HG03139 (cell line): ENCODE measurements at regions not wholly inside any gene's neighbourhood (a gene's known extent, or its start where the extent isn't known, plus 50 kb on each side); places are given as distances from the start of the nearest gene placed in this dataset.

ENCODE experiments used
- ATAC-seq: cut with Tn5 transposase; IDR thresholded peaks from one replicate; pipeline ENCODE4 v1.9.1; 2021; ENCODE audit not compliant: unreplicated experiment

GRCh38 chr3:101091489-101091888, 98.3 kb upstream of the ABI3BP start:
- ATAC-seq = no peak

GRCh38 chr3:101085752-101086151, 92.5 kb upstream of the ABI3BP start:
- ATAC-seq = no peak

- ATAC-seq = no peak
Measured at GRCh38 chr3:101084404-101084803, 91.2 kb upstream of the ABI3BP start.

- ATAC-seq = no peak
Measured at GRCh38 chr3:101081999-101082398, 88.8 kb upstream of the ABI3BP start.

- no peak for ATAC-seq
Measured at GRCh38 chr3:101081446-101081845, 88.2 kb upstream of the ABI3BP start.

- ATAC-seq = no peak
Measured at GRCh38 chr3:101077361-101078011, 84.3 kb upstream of the ABI3BP start.

GRCh38 chr3:101074518-101074917, 81.3 kb upstream of the ABI3BP start:
- no peak for ATAC-seq

GRCh38 chr3:101072300-101072699, 79.1 kb upstream of the ABI3BP start:
- ATAC-seq = no peak

- ATAC-seq = no peak
Measured at GRCh38 chr3:101070799-101071121, 77.5 kb upstream of the ABI3BP start.

- ATAC-seq = peak; percentile 70
Measured at GRCh38 chr3:101069901-101070798, 76.9 kb upstream of the ABI3BP start.

GRCh38 chr3:101068876-101069606, 75.8 kb upstream of the ABI3BP start:
- ATAC-seq = no peak

- ATAC-seq = no peak
Measured at GRCh38 chr3:101066711-101067129, 73.5 kb upstream of the ABI3BP start.

- no peak for ATAC-seq
Measured at GRCh38 chr3:101065962-101066361, 72.7 kb upstream of the ABI3BP start.

- ATAC-seq = no peak
Measured at GRCh38 chr3:101063401-101063800, 70.2 kb upstream of the ABI3BP start.

- no peak for ATAC-seq
Measured at GRCh38 chr3:101061312-101061711, 68.1 kb upstream of the ABI3BP start.

- ATAC-seq = no peak
Measured at GRCh38 chr3:101050866-101051265, 57.6 kb upstream of the ABI3BP start.

- ATAC-seq = no peak
Measured at GRCh38 chr3:101050046-101050445, 56.8 kb upstream of the ABI3BP start.

GRCh38 chr3:101049532-101049931, 56.3 kb upstream of the ABI3BP start:
- no peak for ATAC-seq

GRCh38 chr3:101043687-101044078, 50.5 kb upstream of the ABI3BP start:
- no peak for ATAC-seq

GRCh38 chr3:101042996-101043686, 49.9 kb upstream of the ABI3BP start:
- ATAC-seq = no peak
